Nephron progenitor cell (in vitro differentiated cells): ENCODE measurements at regions not wholly inside any gene's neighbourhood (a gene's known extent, or its start where the extent isn't known, plus 50 kb on each side); places are given as distances from the start of the nearest gene placed in this dataset.

Experiments used
- DNase-seq: peaks from one replicate; pipeline ENCODE4 v3.0.0; 2021
- H3K27ac Mint-ChIP-seq: 2 replicates; pipeline ENCODE4 v1.8.0; 2021; ENCODE audit warnings: mild to moderate bottlenecking, moderate library complexity, mixed read lengths
- H3K27me3 Mint-ChIP-seq: 2 replicates; pipeline ENCODE4 v1.8.0; 2021; ENCODE audit warnings: mild to moderate bottlenecking, low read depth, mixed read lengths; ENCODE audit not compliant: poor library complexity
- H3K36me3 Mint-ChIP-seq: 2 replicates; pipeline ENCODE4 v1.8.0; 2021; ENCODE audit warnings: low read depth, mixed read lengths
- H3K4me1 Mint-ChIP-seq: 2 replicates; pipeline ENCODE4 v1.8.0; 2021; ENCODE audit warnings: mixed read lengths
- H3K4me3 Mint-ChIP-seq: 2 replicates; pipeline ENCODE4 v1.8.0; 2021; ENCODE audit warnings: mild to moderate bottlenecking, moderate library complexity, mixed read lengths
- H3K9me3 Mint-ChIP-seq: 2 replicates; pipeline ENCODE4 v1.8.0; 2021; ENCODE audit warnings: mild to moderate bottlenecking, moderate library complexity, mixed read lengths
- CTCF ChIP-seq: fragments of 200-600 bp; sonication (generic); IDR thresholded peaks from 2 replicates; pipeline ENCODE4 v1.5.0; 2021; ENCODE audit warnings: antibody characterized with exemption

DNA sequence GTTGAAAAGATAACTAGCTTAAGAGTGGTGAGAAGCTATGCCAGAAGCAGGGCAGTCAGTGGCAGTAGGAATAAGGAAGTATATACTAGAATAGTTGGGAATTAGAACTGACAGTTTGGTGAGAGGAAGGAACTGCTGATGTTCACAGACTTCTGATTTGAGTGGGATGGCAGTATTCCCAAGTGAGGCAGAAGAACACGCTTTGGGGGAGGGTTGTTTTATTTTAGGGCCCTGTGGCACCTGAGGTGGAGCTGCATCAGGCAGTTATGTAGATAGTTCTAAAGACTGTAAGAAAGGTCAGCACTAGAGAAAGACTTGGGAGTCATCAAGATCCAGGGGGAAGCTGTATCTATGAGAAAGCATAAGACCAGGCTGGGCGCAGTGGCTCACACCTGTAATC lies 66.3 kb upstream of the TNRC6B start:
- Mint-ChIP-seq H3K36me3 (no peaks in the 10 kb centered on the region), H3K9me3 (no peaks in the 10 kb centered on the region), H3K4me1 (peaks cover 18% of the 10 kb centered on the region), H3K27me3 (peaks cover 7% of the 10 kb centered on the region), H3K4me3 (no peak overlapping the region), H3K27ac (peak overlapping the region; percentile 57)
- no peak for TF ChIP-seq CTCF
- DNase-seq: no peak

- no peak for DNase-seq
- Mint-ChIP-seq H3K27ac (no peak overlapping the region), H3K27me3 (peaks cover 7% of the 10 kb centered on the region)
Measured at GRCh38 chr22:40112595-40112994, 65.1 kb upstream of the TNRC6B start.

DNA sequence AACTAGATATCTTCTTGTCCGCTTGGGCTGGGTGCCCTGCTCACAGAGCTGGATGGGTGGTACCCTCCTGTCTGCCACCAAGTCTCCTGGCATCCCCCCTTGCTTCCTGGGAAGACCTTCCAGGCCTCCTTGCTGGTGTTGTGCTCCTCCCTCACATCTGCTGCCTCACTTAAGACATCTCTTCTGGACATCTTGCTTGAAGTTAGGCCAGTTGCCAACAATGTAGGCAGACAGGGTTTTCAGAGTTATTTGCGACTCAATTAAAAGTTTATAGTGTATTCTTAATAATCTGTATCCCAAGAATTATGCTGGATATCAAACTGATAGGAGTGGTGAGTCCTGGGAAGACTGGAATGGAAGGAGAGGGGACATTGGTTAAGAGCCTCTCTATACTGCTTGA lies 64.0 kb upstream of the TNRC6B start:
- TF ChIP-seq CTCF: no peak
- Mint-ChIP-seq H3K4me3 (no peak overlapping the region), H3K27ac (no peak overlapping the region), H3K9me3 (no peaks in the 10 kb centered on the region), H3K36me3 (peaks cover 3% of the 10 kb centered on the region), H3K27me3 (peaks cover 3% of the 10 kb centered on the region), H3K4me1 (peaks cover 18% of the 10 kb centered on the region)
- no peak for DNase-seq

More at GRCh38 chr22:40112595-40112994, 65.1 kb upstream of the TNRC6B start:
- Mint-ChIP-seq H3K4me3 (no peak overlapping the region), H3K9me3 (no peaks in the 10 kb centered on the region), H3K36me3 (no peaks in the 10 kb centered on the region), H3K4me1 (peaks cover 18% of the 10 kb centered on the region)
- TF ChIP-seq CTCF: no peak

GRCh38 chr22:40114411-40114810 lies 63.3 kb upstream of the TNRC6B start:
- Mint-ChIP-seq H3K36me3 (peaks cover 5% of the 10 kb centered on the region), H3K4me3 (no peak overlapping the region), H3K4me1 (peaks cover 18% of the 10 kb centered on the region), H3K27me3 (peaks cover 3% of the 10 kb centered on the region), H3K27ac (no peak overlapping the region), H3K9me3 (no peaks in the 10 kb centered on the region)
- no peak for DNase-seq
- no peak for TF ChIP-seq CTCF

GRCh38 chr22:40116496-40117200 lies 61.1 kb upstream of the TNRC6B start:
- Mint-ChIP-seq H3K27ac (no peak overlapping the region), H3K27me3 (peaks cover 3% of the 10 kb centered on the region)

More at GRCh38 chr22:40116496-40117200, 61.1 kb upstream of the TNRC6B start:
- no peak overlapping the region for H3K4me3 Mint-ChIP-seq
- peaks cover 5% of the 10 kb centered on the region for H3K36me3 Mint-ChIP-seq
- no peak for TF ChIP-seq CTCF
- no peaks in the 10 kb centered on the region for H3K9me3 Mint-ChIP-seq
- no peak for DNase-seq
- H3K4me1 Mint-ChIP-seq: peaks cover 3% of the 10 kb centered on the region
